ENCODE measurements at regions not wholly inside any gene's neighbourhood (a gene's known extent, or its start where the extent isn't known, plus 50 kb on each side); places are given as distances from the start of the nearest gene placed in this dataset.
A peak's percentile ranks its signal among the peaks of the same experiment; 100 is the strongest.

- FAIRE-seq, result no peak
- no peak for DNase-seq (ENCODE audit: extremely low spot score, insufficient read length, low read depth)
Measured at GRCh38 chr3:111307676-111308075, 234.3 kb upstream of the CD96 start.

- DNase-seq (ENCODE audit: extremely low spot score, insufficient read length, low read depth) (no peak), FAIRE-seq (peak; percentile 48)
Measured at GRCh38 chr3:111311126-111311525, 230.9 kb upstream of the CD96 start.

DNA sequence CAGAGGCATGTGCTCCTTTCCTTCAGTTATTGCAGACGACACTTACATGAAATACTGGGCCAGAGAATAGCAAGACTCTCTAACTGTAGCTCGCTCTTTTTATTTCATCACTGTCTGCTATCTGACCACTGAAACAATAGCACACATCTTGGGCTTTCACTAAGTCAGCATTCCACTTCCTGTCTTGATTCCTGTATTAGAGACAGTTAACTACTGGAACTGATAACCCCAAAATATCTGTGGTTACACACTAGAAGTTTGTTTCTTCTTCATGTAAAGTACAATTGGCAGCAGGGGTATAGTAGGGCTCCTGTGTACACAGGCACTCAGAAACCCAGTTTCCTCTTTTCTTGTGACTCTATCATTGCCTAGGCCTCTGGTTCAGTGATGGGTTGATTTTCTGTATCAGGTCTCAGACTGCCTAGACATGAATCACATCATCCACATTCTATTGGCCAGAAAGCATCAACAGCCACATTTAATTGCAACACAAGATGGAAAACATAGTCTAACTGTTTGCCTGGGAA is 230.2 kb upstream of the CD96 start:
- FAIRE-seq (peak; percentile 78), DNase-seq (ENCODE audit: extremely low spot score, insufficient read length, low read depth) (no peak)

DNA sequence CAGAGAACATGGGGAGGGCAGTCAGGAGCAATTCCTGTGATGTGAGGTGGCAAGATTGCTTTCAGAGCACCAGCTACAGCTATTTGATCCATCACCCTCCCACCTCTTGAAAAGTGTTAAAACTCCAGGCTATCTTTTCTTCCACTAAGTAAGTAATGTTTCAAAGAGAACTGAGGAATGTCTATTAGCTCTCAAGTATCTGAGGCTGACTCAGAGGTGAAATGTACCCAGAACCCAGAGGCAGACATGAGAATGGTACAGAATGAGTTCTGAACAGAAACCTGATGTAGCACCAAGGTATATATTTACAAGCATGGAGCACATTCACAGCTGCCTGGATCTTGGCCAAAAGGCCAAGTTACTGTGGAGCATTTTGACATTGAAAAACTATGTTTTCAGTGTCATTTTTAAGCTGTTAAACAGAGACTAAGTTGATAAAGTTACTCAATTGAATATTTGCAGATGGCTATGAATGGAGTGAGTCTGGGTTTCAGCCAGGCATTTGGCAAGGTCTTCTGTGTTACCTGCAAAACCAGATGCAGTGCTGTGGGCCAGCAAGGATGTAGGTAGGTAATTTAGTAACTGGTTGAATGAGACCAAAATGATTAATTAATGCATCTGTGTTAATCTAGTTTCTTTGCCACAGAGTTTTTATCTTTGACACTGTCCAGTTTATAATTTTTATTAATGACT is 227.7 kb upstream of the CD96 start:
- FAIRE-seq, result no peak
- DNase-seq (ENCODE audit: extremely low spot score, insufficient read length, low read depth), result no peak

DNA sequence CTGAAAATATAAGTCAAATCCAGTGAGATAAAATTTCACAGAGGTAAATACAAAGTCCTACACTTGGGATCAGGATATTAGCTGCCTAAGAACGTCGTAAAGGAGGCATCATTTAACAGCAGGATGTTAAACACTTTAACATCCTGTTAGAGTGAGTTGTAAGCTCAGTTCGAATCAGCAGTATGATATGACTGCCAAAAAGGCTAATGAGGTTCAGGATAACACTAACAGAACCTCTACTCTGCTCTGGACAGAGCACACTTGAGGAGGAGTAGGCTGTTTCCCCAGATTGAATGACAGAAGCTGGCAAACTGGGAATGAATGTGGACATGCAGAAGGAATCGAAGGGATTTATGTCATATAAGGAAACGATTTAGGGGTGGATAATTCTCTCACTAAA is 227.1 kb upstream of the CD96 start:
- FAIRE-seq (no peak), DNase-seq (ENCODE audit: extremely low spot score, insufficient read length, low read depth) (no peak)

DNA sequence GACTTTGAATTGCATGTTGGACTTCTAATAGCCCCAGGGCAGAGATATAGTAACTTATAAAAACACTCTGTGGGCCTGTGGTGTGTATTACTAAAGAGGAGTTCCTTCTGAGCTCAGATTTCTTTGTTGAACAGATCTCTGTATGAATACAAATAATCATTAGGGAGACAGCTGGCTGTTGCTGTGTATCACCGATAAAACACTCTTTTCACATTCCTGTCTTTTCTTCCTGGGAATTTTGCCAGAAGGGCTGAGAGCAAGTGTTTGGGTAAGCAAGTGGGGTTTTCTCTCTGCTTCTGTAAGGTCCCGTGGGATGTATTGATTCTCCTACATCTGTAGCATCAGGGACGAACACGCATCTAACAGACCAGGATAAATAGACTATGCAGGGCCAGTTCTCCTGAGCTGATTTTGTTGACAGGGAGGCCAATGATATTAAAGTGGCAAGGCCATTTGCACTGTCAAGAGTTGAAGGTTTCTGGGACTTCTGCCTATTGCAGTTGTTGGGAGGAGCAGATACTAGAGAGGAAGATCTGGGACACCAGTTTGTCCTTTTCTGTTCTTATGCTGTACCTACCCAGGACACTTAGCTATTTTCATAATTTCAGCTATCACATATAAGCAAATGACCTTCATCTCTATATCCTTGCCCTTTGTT is 225.9 kb upstream of the CD96 start:
- no peak for FAIRE-seq
- DNase-seq (ENCODE audit: extremely low spot score, insufficient read length, low read depth), result no peak

DNA sequence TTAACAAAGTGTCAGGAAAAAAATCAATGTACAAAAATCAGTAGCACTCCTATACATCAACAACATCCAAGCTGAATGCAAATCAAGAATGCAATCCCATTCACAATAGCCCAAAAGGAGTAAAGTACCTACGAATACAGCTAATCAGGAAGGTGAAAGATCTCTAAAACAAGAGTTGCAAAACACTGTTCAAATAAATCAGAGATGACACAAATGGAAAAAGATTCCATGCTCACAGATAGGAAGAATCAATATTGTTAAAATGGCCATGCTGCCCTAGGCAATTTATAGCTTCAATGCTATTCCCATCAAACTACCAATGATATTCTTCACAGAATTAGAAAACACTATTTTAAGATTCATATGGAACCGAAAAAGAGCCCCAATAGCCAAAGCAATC is 223.7 kb upstream of the CD96 start:
- FAIRE-seq, result no peak
- DNase-seq (ENCODE audit: extremely low spot score, insufficient read length, low read depth), result no peak

- no peak for FAIRE-seq
- no peak for DNase-seq (ENCODE audit: extremely low spot score, insufficient read length, low read depth)
Measured at GRCh38 chr3:111319598-111319997, 222.4 kb upstream of the CD96 start.

- DNase-seq (ENCODE audit: extremely low spot score, insufficient read length, low read depth) (no peak), FAIRE-seq (no peak)
Measured at GRCh38 chr3:111321786-111322185, 220.2 kb upstream of the CD96 start.

GRCh38 chr3:111323019-111323418 is 219.0 kb upstream of the CD96 start:
- no peak for FAIRE-seq
- no peak for DNase-seq (ENCODE audit: extremely low spot score, insufficient read length, low read depth)

DNA sequence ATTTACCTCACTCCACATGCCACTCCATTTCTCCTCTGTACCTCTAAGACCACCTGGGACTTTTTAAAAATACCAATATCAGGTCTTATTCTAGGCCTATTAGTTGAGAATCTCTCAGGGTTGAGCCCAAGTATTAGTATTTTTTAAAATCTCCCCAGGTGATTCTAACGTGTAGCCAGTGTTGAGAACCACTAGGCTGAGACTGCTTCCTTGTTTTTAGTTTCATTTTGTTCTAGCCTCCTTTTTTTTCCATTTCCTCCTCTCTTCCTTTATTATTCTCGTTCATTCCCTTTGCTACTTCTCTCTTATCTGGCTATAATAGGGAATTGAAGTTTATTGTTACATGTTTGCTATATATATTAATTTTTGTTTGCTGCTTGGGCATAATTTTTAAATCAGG is 217.8 kb upstream of the CD96 start:
- DNase-seq (ENCODE audit: extremely low spot score, insufficient read length, low read depth) (no peak), FAIRE-seq (peak; percentile 45)

DNA sequence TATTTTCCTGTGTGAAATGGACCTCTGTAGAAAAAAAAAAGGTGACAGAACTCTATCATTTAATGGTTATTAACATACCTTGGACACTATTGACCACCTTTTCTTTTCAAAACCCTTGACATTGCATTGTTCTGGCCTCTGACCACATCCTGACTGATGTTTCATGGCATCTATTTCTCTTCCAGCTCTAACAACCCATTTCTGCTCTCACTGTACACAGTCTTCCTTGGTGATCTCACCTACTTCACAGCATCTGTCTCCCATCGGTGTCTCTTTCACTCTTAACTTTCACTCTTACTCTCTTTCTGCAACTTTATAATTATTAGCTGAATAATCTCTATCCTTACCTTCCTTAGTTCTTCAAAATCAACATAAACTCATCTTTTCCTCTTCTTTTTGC is 217.4 kb upstream of the CD96 start:
- DNase-seq (ENCODE audit: extremely low spot score, insufficient read length, low read depth) (no peak), FAIRE-seq (peak; percentile 73)

GRCh38 chr3:111325160-111325718 is 216.8 kb upstream of the CD96 start:
- FAIRE-seq, result no peak
- no peak for DNase-seq (ENCODE audit: extremely low spot score, insufficient read length, low read depth)

DNA sequence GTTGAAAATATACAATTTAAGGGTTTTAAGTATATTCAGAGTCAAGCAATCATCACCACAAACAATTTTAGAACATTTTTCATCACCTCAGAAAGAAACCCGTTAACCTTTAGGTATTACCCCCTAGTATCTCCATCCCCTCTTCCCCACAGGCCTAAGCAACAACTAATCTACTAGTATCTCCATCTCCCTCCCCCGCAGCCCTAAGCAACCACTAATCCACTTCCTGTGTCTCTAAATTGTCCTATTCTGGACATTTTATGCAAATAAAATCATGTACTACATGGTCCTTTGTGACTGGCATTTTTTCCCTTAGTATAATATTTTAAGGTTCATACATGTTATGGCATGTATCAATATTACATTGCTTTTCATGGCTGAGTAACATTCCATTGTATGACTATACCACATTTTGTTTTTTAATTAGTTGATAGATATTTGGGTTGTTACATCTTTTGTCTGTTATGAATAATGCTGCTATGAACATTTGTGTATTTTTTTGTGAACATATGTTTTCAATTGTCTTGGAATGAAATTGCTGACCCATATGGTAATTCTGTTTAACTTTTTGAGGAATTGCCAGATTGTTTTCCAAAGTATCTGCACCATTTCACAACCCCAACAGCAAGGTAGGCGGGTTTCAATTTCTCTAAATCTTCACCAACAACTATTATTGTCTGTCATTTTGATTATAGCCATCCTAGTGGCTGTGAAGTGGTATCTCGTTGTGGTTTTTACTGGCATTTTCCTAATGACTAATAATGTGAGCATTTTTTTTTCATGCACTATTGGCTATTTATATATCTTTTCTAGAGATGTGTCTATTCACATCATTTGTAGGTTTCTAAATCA is 215.6 kb upstream of the CD96 start:
- DNase-seq (ENCODE audit: extremely low spot score, insufficient read length, low read depth) (no peak), FAIRE-seq (peak; percentile 21)

DNA sequence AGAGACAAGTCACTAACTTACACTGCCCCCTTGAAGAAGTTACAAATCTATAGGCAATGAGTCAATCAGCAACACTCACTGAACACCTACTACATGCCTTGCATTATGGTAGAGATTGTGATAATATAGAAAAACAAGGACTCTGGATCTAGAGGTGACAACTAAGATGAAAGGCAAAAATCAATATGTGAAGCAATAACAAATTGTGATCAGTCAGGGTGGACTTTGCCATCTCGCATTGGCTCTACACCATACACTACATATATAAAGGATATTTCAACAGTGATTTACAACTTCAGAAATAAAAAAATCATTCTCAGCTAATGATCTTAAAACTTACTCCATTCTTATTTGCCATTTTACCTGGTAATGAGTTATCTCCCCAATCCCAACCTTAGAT is 210.7 kb upstream of the CD96 start:
- FAIRE-seq, result no peak

DNA sequence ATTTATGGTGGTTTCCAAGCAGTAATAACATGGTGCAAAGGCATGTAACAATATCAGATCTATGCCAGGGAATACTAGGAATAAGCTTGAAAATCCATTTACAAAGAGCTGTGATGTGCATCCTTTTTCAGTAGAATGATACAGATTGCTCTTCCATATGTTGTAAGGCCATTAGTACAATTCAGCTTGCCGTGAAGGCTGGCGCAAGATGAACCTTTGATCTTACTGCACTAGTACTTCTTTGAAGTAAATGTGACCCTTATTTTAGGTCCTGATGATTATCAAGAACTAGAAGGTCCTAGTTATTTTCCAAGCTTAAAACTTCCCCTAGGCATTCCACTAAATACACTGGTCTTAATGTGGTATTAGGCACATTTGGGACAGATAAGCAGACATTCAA is 210.1 kb upstream of the CD96 start:
- FAIRE-seq, result no peak
- DNase-seq (ENCODE audit: extremely low spot score, insufficient read length, low read depth), result no peak

More for the DNA sequence above, 210.7 kb upstream of the CD96 start:
- no peak for DNase-seq (ENCODE audit: extremely low spot score, insufficient read length, low read depth)

DNA sequence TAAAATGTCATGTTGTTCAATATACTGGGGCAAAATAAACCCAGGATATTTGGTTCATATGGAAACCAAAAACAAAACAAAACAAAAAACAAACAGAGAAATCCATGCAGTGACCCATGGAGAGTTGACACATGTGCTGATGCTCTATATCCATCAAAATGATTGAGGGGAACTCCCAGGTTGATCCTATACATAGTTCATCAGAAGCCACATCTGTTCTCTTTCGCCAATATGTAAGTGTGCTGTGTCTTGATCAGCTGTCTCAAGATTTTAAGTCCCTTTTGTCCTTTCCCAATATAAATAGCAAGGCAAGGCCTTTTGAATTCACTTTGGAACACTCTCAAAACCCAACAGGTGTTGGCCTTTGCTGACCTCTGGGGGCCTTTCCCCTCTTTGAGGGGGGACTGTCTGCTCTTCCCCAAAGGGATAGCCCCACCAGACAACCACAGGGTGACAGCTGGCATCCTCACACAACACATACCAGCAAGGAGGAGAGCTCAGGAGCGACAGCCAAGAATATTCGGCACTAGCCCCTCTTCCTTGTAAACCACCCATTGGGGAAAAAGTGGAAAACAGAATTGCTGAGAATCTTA is 209.4 kb upstream of the CD96 start:
- FAIRE-seq, result no peak
- no peak for DNase-seq (ENCODE audit: extremely low spot score, insufficient read length, low read depth)

- no peak for DNase-seq (ENCODE audit: extremely low spot score, insufficient read length, low read depth)
- FAIRE-seq, result no peak
Measured at GRCh38 chr3:111333642-111334041, 208.4 kb upstream of the CD96 start.

- FAIRE-seq (no peak), DNase-seq (ENCODE audit: extremely low spot score, insufficient read length, low read depth) (no peak)
Measured at GRCh38 chr3:111335512-111336303, 206.3 kb upstream of the CD96 start.

Data from GM18507 (cell line).